Right atrium auricular region (tissue), 2 donors: ENCODE measurements at regions not wholly inside any gene's neighbourhood (a gene's known extent, or its start where the extent isn't known, plus 50 kb on each side); places are given as distances from the start of the nearest gene placed in this dataset.
"Not testable (repeated sequence)": the region's sequence is repeated elsewhere in the genome, so short reads cannot be mapped to it uniquely, and the experiment has no call there.

Experiments
- DNase-seq: peaks from one replicate; pipeline ENCODE4 v3.0.0-alpha.2; 2019; ENCODE audit warnings: low spot score
- H3K27ac ChIP-seq, 2 donors: fragments of 200-600 bp; sonication (generic); 1 replicate in 1 of 2; 2 replicates in 1 of 2; pipeline ENCODE4 v1.5.1; 2016 to 2019
- H3K27me3 ChIP-seq, 2 donors: fragments of 200-600 bp; sonication (generic); one replicate each; pipeline versions ENCODE4 v1.5.1 to v1.6.0; 2017 to 2019
- H3K36me3 ChIP-seq: fragments of 200-600 bp; sonication (generic); one replicate; pipeline ENCODE4 v1.5.1; 2016
- H3K4me1 ChIP-seq, 2 donors: fragments of 200-600 bp; sonication (generic); one replicate each; pipeline versions ENCODE4 v1.5.1 to v1.6.0; 2017 to 2019
- H3K4me3 ChIP-seq, 2 donors: fragments of 200-600 bp; sonication (generic); 1 replicate in 1 of 2; 2 replicates in 1 of 2; pipeline ENCODE4 v1.5.1; 2017 to 2019; ENCODE audit warnings: mild to moderate bottlenecking in 1 of 2, moderate library complexity in 1 of 2
- H3K9me3 ChIP-seq, 2 donors: fragments of 200-600 bp; sonication (generic); one replicate each; pipeline ENCODE4 v1.5.1; 2019
- CTCF ChIP-seq, 2 donors: fragments of 200-600 bp; sonication (generic); IDR thresholded peaks; one replicate each; pipeline ENCODE4 v1.5.1; 2019; ENCODE audit warnings: antibody characterized with exemption in 2 of 2

GRCh38 chr7:76774279-76774678, 147.2 kb upstream of the POMZP3 start:
- not testable (repeated sequence) for H3K4me3 ChIP-seq, H3K36me3 ChIP-seq, DNase-seq, H3K4me1 ChIP-seq, H3K27me3 ChIP-seq, H3K27ac ChIP-seq, H3K9me3 ChIP-seq
- peak in 1 of 2 donors; percentile 30 for TF ChIP-seq CTCF (IDR thresholded peaks at IDR 0.05)

GRCh38 chr7:76771980-76772379, 144.9 kb upstream of the POMZP3 start:
- not testable (repeated sequence) for H3K27me3 ChIP-seq, H3K36me3 ChIP-seq, H3K4me1 ChIP-seq, H3K4me3 ChIP-seq, H3K27ac ChIP-seq, H3K9me3 ChIP-seq, DNase-seq

GRCh38 chr7:76763977-76764376, 136.9 kb upstream of the POMZP3 start:
- not testable (repeated sequence) for H3K36me3 ChIP-seq, DNase-seq, H3K27ac ChIP-seq, H3K27me3 ChIP-seq, H3K9me3 ChIP-seq, H3K4me1 ChIP-seq, H3K4me3 ChIP-seq

- not testable (repeated sequence) for H3K27me3 ChIP-seq, H3K27ac ChIP-seq, H3K9me3 ChIP-seq, H3K4me1 ChIP-seq, H3K36me3 ChIP-seq, DNase-seq, H3K4me3 ChIP-seq
These were observed 133.6 kb upstream of the POMZP3 start for GRCh38 chr7:76760546-76761220.

- not testable (repeated sequence) for DNase-seq, H3K4me3 ChIP-seq, H3K4me1 ChIP-seq, H3K9me3 ChIP-seq, H3K27ac ChIP-seq, H3K36me3 ChIP-seq, H3K27me3 ChIP-seq
These were observed 112.5 kb upstream of the POMZP3 start for GRCh38 chr7:76739538-76739937.

GRCh38 chr7:76736724-76737123, 109.6 kb upstream of the POMZP3 start:
- H3K9me3 ChIP-seq, H3K4me3 ChIP-seq, H3K36me3 ChIP-seq, H3K4me1 ChIP-seq, H3K27ac ChIP-seq, DNase-seq, H3K27me3 ChIP-seq: not testable (repeated sequence)

- DNase-seq, H3K4me1 ChIP-seq, H3K27me3 ChIP-seq, H3K27ac ChIP-seq, H3K36me3 ChIP-seq, H3K9me3 ChIP-seq, H3K4me3 ChIP-seq: not testable (repeated sequence)
These were observed 109.0 kb upstream of the POMZP3 start for GRCh38 chr7:76736091-76736490.

GRCh38 chr7:76735668-76736067, 108.6 kb upstream of the POMZP3 start:
- not testable (repeated sequence) for H3K27ac ChIP-seq, H3K9me3 ChIP-seq, H3K4me1 ChIP-seq, H3K4me3 ChIP-seq, DNase-seq, H3K36me3 ChIP-seq, H3K27me3 ChIP-seq

- not testable (repeated sequence) for H3K9me3 ChIP-seq, H3K4me3 ChIP-seq, H3K4me1 ChIP-seq, DNase-seq, H3K27ac ChIP-seq, H3K36me3 ChIP-seq, H3K27me3 ChIP-seq
These were observed 101.5 kb upstream of the POMZP3 start for GRCh38 chr7:76728571-76728974.

- H3K4me3 ChIP-seq, DNase-seq, H3K4me1 ChIP-seq, H3K27me3 ChIP-seq, H3K27ac ChIP-seq, H3K36me3 ChIP-seq, H3K9me3 ChIP-seq: not testable (repeated sequence)
These were observed 96.8 kb upstream of the POMZP3 start for GRCh38 chr7:76723928-76724327.

- H3K36me3 ChIP-seq, H3K27ac ChIP-seq, H3K4me3 ChIP-seq, DNase-seq, H3K27me3 ChIP-seq, H3K4me1 ChIP-seq: not testable (repeated sequence)
- peaks cover 0 to 17% of the 10 kb centered on the region in 2 donors for H3K9me3 ChIP-seq
These were observed 89.5 kb upstream of the POMZP3 start for GRCh38 chr7:76716551-76716950.

GRCh38 chr7:76712926-76713325, 85.8 kb upstream of the POMZP3 start:
- H3K9me3 ChIP-seq, result peaks cover 0 to 17% of the 10 kb centered on the region in 2 donors
- not testable (repeated sequence) for H3K4me1 ChIP-seq, DNase-seq, H3K36me3 ChIP-seq, H3K27ac ChIP-seq, H3K4me3 ChIP-seq, H3K27me3 ChIP-seq

- DNase-seq, H3K4me3 ChIP-seq, H3K27ac ChIP-seq, H3K36me3 ChIP-seq, H3K9me3 ChIP-seq, H3K4me1 ChIP-seq, H3K27me3 ChIP-seq: not testable (repeated sequence)
These were observed 84.6 kb upstream of the POMZP3 start for GRCh38 chr7:76711648-76712047.

- H3K27ac ChIP-seq, H3K4me1 ChIP-seq, H3K27me3 ChIP-seq, H3K4me3 ChIP-seq, DNase-seq, H3K9me3 ChIP-seq, H3K36me3 ChIP-seq: not testable (repeated sequence)
These were observed 82.6 kb upstream of the POMZP3 start for GRCh38 chr7:76709703-76710102.

- H3K27ac ChIP-seq, DNase-seq, H3K4me3 ChIP-seq, H3K4me1 ChIP-seq, H3K9me3 ChIP-seq, H3K36me3 ChIP-seq, H3K27me3 ChIP-seq: not testable (repeated sequence)
These were observed 81.4 kb upstream of the POMZP3 start for GRCh38 chr7:76708446-76708845.
